ENCODE measurements at regions not wholly inside any gene's neighbourhood (a gene's known extent, or its start where the extent isn't known, plus 50 kb on each side); places are given as distances from the start of the nearest gene placed in this dataset.

- no peak overlapping the region for H3K27ac ChIP-seq
- no peaks in the 10 kb centered on the region for H3K4me1 ChIP-seq (ENCODE audit: control insufficient read depth in 1 of 2, insufficient read depth in 1 of 2, low read depth in 1 of 2, low read length in 1 of 2)
- H3K36me3 ChIP-seq, result no peaks in the 10 kb centered on the region
Observed at GRCh38 chr7:81029511-81029910, 110.7 kb upstream of the SEMA3C start.

DNA sequence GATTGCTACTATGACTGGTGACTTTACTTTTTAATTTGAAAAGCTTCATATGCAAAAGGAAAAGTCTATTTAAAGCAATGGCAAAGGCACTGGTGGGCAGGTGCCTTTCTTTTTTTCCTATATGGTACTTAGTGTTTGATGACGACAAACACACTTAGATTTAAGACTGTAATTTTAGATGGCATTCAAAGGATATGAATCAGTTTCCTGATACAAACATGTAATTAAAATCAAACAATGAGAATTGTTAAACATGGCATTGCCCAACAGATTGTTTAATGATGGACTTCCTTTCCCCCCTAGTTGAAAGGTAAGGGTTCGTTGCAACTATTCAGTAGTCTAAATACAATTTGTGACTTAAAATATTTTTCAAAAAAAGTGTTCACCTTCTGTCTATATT lies 106.5 kb upstream of the SEMA3C start:
- Histone ChIP-seq H3K4me1 (ENCODE audit: control insufficient read depth in 1 of 2, insufficient read depth in 1 of 2, low read depth in 1 of 2, low read length in 1 of 2) (no peaks in the 10 kb centered on the region), H3K36me3 (no peaks in the 10 kb centered on the region), H3K27me3 (no peaks in the 10 kb centered on the region), H3K27ac (no peak overlapping the region), H3K9me3 (no peaks in the 10 kb centered on the region), H3K4me3 (ENCODE audit: low read depth in 1 of 2, low read length in 1 of 2) (no peak overlapping the region)
- TF ChIP-seq, protein P1, sequence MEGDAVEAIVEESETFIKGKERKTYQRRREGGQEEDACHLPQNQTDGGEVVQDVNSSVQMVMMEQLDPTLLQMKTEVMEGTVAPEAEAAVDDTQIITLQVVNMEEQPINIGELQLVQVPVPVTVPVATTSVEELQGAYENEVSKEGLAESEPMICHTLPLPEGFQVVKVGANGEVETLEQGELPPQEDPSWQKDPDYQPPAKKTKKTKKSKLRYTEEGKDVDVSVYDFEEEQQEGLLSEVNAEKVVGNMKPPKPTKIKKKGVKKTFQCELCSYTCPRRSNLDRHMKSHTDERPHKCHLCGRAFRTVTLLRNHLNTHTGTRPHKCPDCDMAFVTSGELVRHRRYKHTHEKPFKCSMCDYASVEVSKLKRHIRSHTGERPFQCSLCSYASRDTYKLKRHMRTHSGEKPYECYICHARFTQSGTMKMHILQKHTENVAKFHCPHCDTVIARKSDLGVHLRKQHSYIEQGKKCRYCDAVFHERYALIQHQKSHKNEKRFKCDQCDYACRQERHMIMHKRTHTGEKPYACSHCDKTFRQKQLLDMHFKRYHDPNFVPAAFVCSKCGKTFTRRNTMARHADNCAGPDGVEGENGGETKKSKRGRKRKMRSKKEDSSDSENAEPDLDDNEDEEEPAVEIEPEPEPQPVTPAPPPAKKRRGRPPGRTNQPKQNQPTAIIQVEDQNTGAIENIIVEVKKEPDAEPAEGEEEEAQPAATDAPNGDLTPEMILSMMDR (IDR thresholded peaks at IDR 0.05), result no peak

More at GRCh38 chr7:81029511-81029910, 110.7 kb upstream of the SEMA3C start:
- no peaks in the 10 kb centered on the region for H3K9me3 ChIP-seq
- H3K27me3 ChIP-seq, result no peaks in the 10 kb centered on the region
- TF ChIP-seq, protein P1 (IDR thresholded peaks at IDR 0.05), result no peak
- no peak overlapping the region for H3K4me3 ChIP-seq (ENCODE audit: low read depth in 1 of 2, low read length in 1 of 2)

GRCh38 chr7:81014908-81015307 lies 96.1 kb upstream of the SEMA3C start:
- TF ChIP-seq, protein P1 (IDR thresholded peaks at IDR 0.05), result no peak
- Histone ChIP-seq H3K4me3 (ENCODE audit: low read depth in 1 of 2, low read length in 1 of 2) (no peak overlapping the region), H3K27me3 (no peaks in the 10 kb centered on the region), H3K4me1 (ENCODE audit: control insufficient read depth in 1 of 2, insufficient read depth in 1 of 2, low read depth in 1 of 2, low read length in 1 of 2) (no peaks in the 10 kb centered on the region), H3K36me3 (no peaks in the 10 kb centered on the region), H3K27ac (no peak overlapping the region), H3K9me3 (no peaks in the 10 kb centered on the region)

DNA sequence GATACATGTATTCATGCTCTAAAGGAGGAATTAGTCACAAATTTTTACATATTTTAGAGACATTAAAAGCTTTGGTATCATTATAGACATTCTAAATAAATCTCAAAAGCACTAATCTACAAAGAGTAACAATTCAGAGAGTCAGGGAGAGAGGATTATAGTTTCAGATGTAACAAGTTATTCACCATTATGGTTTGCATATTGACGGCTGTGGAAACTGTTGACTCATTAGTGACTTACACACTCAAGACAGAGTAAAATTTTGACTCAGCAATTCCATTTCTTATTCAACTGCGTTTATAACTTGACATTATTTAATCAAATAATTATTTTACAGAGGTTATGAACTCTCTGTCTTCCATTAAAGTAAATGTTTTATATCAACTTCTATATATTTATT lies 95.4 kb upstream of the SEMA3C start:
- Histone ChIP-seq H3K4me3 (ENCODE audit: low read depth in 1 of 2, low read length in 1 of 2) (no peak overlapping the region), H3K27me3 (no peaks in the 10 kb centered on the region), H3K4me1 (ENCODE audit: control insufficient read depth in 1 of 2, insufficient read depth in 1 of 2, low read depth in 1 of 2, low read length in 1 of 2) (no peaks in the 10 kb centered on the region), H3K9me3 (no peaks in the 10 kb centered on the region), H3K36me3 (no peaks in the 10 kb centered on the region), H3K27ac (no peak overlapping the region)
- TF ChIP-seq, protein P1 (IDR thresholded peaks at IDR 0.05), result no peak

DNA sequence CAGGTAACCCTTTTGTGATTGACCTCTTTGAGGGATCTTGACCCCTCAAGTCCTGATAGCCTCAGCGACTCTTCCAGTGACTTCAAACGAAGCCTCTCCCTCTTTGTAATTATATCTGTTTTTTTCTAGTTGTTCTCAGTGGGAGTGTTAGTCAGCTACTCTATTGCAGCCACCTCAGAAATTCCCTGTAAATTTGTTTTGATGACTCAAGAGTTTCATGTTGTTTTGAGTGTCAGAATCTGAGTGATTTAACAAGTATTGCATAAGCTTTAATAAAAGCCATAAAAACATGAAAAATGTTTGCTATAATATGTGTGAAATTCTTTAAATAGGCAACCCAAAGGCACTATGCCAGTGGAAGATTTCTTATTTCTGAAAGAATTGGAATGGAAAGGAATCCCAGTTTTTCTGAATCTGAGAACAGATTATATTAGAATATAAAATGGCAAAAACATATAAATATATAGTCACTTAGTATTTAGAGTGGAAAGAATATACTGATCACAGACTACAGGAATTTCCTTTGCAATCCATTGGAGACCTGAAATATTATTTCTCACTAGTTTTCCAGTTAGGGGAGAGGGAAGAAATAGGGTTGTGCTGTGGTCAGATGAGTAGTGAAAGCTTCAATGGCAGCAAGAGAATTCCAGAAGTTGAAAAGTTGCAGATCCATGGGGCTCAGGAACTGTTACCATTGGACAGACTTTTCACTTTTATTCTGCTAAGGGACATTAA lies 94.4 kb upstream of the SEMA3C start:
- Histone ChIP-seq H3K27me3 (no peaks in the 10 kb centered on the region), H3K27ac (no peak overlapping the region), H3K36me3 (no peaks in the 10 kb centered on the region), H3K4me3 (ENCODE audit: low read depth in 1 of 2, low read length in 1 of 2) (no peak overlapping the region), H3K9me3 (no peaks in the 10 kb centered on the region), H3K4me1 (ENCODE audit: control insufficient read depth in 1 of 2, insufficient read depth in 1 of 2, low read depth in 1 of 2, low read length in 1 of 2) (no peaks in the 10 kb centered on the region)
- TF ChIP-seq, protein P1 (IDR thresholded peaks at IDR 0.05), result no peak

Measured in neutrophil (primary cell).